H9 (cell line): ENCODE measurements at regions not wholly inside any gene's neighbourhood (a gene's known extent, or its start where the extent isn't known, plus 50 kb on each side); places are given as distances from the start of the nearest gene placed in this dataset.

Experiments
- DNase-seq: peaks from one replicate; pipeline ENCODE4 v3.0.0-alpha.2; 2017
- H2AFZ ChIP-seq: one replicate; pipeline ENCODE4 v1.6.1; 2013; ENCODE audit warnings: mild to moderate bottlenecking, low read length, control low read depth, moderate library complexity
- H2AK5ac ChIP-seq: 2 replicates; pipeline ENCODE4 v1.6.1; 2013; ENCODE audit warnings: low read length, control low read depth, mixed read lengths; ENCODE audit not compliant: insufficient read length
- H2BK120ac ChIP-seq: one replicate; pipeline ENCODE4 v1.6.1; 2013; ENCODE audit warnings: low read depth, mild to moderate bottlenecking, low read length, control low read depth, inconsistent platforms; ENCODE audit not compliant: poor library complexity, severe bottlenecking
- H2BK12ac ChIP-seq: 2 replicates; pipeline ENCODE4 v1.6.1; 2013; ENCODE audit warnings: low read length, control low read depth, mixed read lengths, low read depth; ENCODE audit not compliant: insufficient read length
- H2BK15ac ChIP-seq: 2 replicates; pipeline ENCODE4 v1.6.1; 2013; ENCODE audit warnings: low read depth, low read length, control low read depth
- H2BK20ac ChIP-seq: one replicate; pipeline ENCODE4 v1.6.1; 2013; ENCODE audit warnings: low read depth, mild to moderate bottlenecking, low read length, control low read depth, inconsistent platforms; ENCODE audit not compliant: poor library complexity, severe bottlenecking
- H2BK5ac ChIP-seq: 2 replicates; pipeline ENCODE4 v1.6.1; 2013; ENCODE audit warnings: low read length, control low read depth, mixed read lengths; ENCODE audit not compliant: insufficient read length
- H3K14ac ChIP-seq: 2 replicates; pipeline ENCODE4 v1.6.1; 2013; ENCODE audit warnings: low read length, control low read depth; ENCODE audit not compliant: insufficient read depth
- H3K18ac ChIP-seq: 2 replicates; pipeline ENCODE4 v1.6.1; 2013; ENCODE audit warnings: low read depth, mild to moderate bottlenecking, mixed read lengths, low read length, control low read depth; ENCODE audit not compliant: insufficient read length
- H3K23ac ChIP-seq: 2 replicates; pipeline ENCODE4 v1.6.1; 2013; ENCODE audit warnings: low read length, control low read depth, mixed read lengths, low read depth; ENCODE audit not compliant: insufficient read length
- H3K23me2 ChIP-seq: 2 replicates; pipeline ENCODE4 v1.6.1; 2013; ENCODE audit warnings: low read depth, mild to moderate bottlenecking, mixed read lengths, low read length, control low read depth; ENCODE audit not compliant: insufficient read length, poor library complexity, severe bottlenecking
- H3K27ac ChIP-seq: 2 replicates; pipeline ENCODE4 v1.5.1; 2013; ENCODE audit warnings: low read length, control low read depth, mixed read lengths, low read depth; ENCODE audit not compliant: insufficient read length
- H3K27me3 ChIP-seq: 2 replicates; pipeline ENCODE4 v1.6.1; 2013; ENCODE audit warnings: low read length, control low read depth, inconsistent platforms; ENCODE audit not compliant: insufficient read depth
- H3K4ac ChIP-seq: 2 replicates; pipeline ENCODE4 v1.6.1; 2013; ENCODE audit warnings: low read depth, mild to moderate bottlenecking, control low read depth, inconsistent platforms, low read length, moderate library complexity
- H3K4me1 ChIP-seq: 2 replicates; pipeline ENCODE4 v1.6.1; 2013; ENCODE audit warnings: low read length, control low read depth, inconsistent platforms; ENCODE audit not compliant: insufficient read depth
- H3K4me2 ChIP-seq: 2 replicates; pipeline ENCODE4 v1.6.1; 2013; ENCODE audit warnings: low read length, control low read depth, mixed read lengths; ENCODE audit not compliant: insufficient read length, insufficient read depth
- H3K56ac ChIP-seq: 2 replicates; pipeline ENCODE4 v1.6.1; 2013; ENCODE audit warnings: low read depth, mild to moderate bottlenecking, mixed read lengths, low read length, control low read depth; ENCODE audit not compliant: insufficient read length
- H3K79me1 ChIP-seq: 2 replicates; pipeline ENCODE4 v1.6.1; 2013; ENCODE audit warnings: low read depth, mild to moderate bottlenecking, moderate library complexity, low read length, control low read depth, inconsistent platforms; ENCODE audit not compliant: insufficient read depth, poor library complexity, severe bottlenecking
- H3K79me2 ChIP-seq: 2 replicates; pipeline ENCODE4 v1.6.1; 2013; ENCODE audit warnings: low read length, control low read depth, inconsistent platforms; ENCODE audit not compliant: insufficient read depth
- H3K9ac ChIP-seq: 2 replicates; pipeline ENCODE4 v1.6.1; 2013; ENCODE audit warnings: low read length, control low read depth, mixed read lengths; ENCODE audit not compliant: insufficient read length; ENCODE audit errors: extremely low read depth
- H3K9me3 ChIP-seq: one replicate; pipeline ENCODE4 v1.6.1; 2013; ENCODE audit warnings: low read depth, low read length, inconsistent platforms; ENCODE audit not compliant: control insufficient read depth
- H3T11ph ChIP-seq: one replicate; pipeline ENCODE4 v1.6.1; 2013; ENCODE audit warnings: mild to moderate bottlenecking, low read length, control low read depth, inconsistent platforms
- H4K20me1 ChIP-seq: one replicate; pipeline ENCODE4 v1.6.1; 2013; ENCODE audit not compliant: control insufficient read depth, insufficient read length, insufficient read depth
- H4K5ac ChIP-seq: 2 replicates; pipeline ENCODE4 v1.6.1; 2013; ENCODE audit warnings: low read depth, mild to moderate bottlenecking, mixed read lengths, low read length, control low read depth; ENCODE audit not compliant: insufficient read length
- H4K8ac ChIP-seq: replicated peaks from 2 replicates; pipeline ENCODE4 v1.6.1; 2013; ENCODE audit warnings: low read length, control low read depth, mixed read lengths, low read depth; ENCODE audit not compliant: insufficient read length
- H4K91ac ChIP-seq: 2 replicates; pipeline ENCODE4 v1.6.1; 2013; ENCODE audit warnings: low read depth, mild to moderate bottlenecking, moderate library complexity, mixed read lengths, low read length, control low read depth; ENCODE audit not compliant: insufficient read length
- H3K27ac Mint-ChIP-seq, 3 experiments: 2 replicates in 2 of 3; 3 replicates in 1 of 3; pipeline ENCODE4 v1.8.0; 2020 to 2021; ENCODE audit warnings: mixed read lengths in 3 of 3, mild to moderate bottlenecking in 1 of 3, moderate library complexity in 1 of 3
- H3K27me3 Mint-ChIP-seq: 2 replicates; pipeline ENCODE4 v1.8.0; 2021; ENCODE audit warnings: low read depth, mild to moderate bottlenecking, moderate library complexity, mixed read lengths
- H3K36me3 Mint-ChIP-seq, 3 experiments: 2 replicates in 2 of 3; 3 replicates in 1 of 3; pipeline ENCODE4 v1.8.0; 2020 to 2021; ENCODE audit warnings: low read depth in 3 of 3, mixed read lengths in 3 of 3; ENCODE audit not compliant: insufficient read depth in 1 of 3
- H3K4me1 Mint-ChIP-seq, 2 experiments: 2 replicates each; pipeline ENCODE4 v1.8.0; 2020; ENCODE audit warnings: mixed read lengths in 2 of 2
- H3K4me3 Mint-ChIP-seq, 2 experiments: 2 replicates in 1 of 2; 3 replicates in 1 of 2; pipeline ENCODE4 v1.8.0; 2020 to 2021; ENCODE audit warnings: mild to moderate bottlenecking in 2 of 2, mixed read lengths in 2 of 2, moderate library complexity in 1 of 2
- H3K9me3 Mint-ChIP-seq, 2 experiments: 2 replicates in 1 of 2; 3 replicates in 1 of 2; pipeline ENCODE4 v1.8.0; 2020; ENCODE audit warnings: mild to moderate bottlenecking in 2 of 2, mixed read lengths in 2 of 2, moderate library complexity in 1 of 2
- WGBS: extraction: QIAGEN DNeasy Blood & Tissue Kit; methylation state at CpG from one replicate; pipeline ENCODE4 v1.1.7; 2013; ENCODE audit warnings: missing lambda C conversion rate, low lambda C conversion rate, mixed read lengths; ENCODE audit not compliant: insufficient read length; ENCODE audit errors: extremely low coverage; 5-methylcytosine and 5-hydroxymethylcytosine counted together
- TF ChIP-seq, protein P1 (sequence below): fragments of 200-600 bp; sonication (generic); conservative IDR thresholded peaks from 3 replicates; pipeline ENCODE4 v1.8.0; 2021; ENCODE audit warnings: antibody characterized with exemption, mild to moderate bottlenecking

DNA sequence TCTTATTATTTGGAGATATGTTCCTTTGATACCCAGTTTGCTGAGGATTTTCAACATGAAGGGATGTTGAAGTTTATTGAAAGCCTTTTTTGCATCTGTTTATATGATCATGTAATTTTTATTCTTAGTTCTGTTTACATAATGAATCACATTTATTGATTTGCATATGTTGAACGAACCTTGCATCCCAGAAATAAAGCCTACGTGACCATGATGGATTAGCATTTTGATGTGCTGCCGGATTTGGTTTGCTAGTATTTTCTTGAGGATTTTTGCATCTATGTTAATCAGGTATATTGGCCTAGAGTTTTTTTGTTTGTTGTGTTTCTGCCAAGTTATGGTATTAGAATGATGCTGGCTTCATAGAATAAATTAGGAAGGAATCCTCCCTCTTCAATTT is 161.4 kb upstream of the ITGA1 start:
- no peaks in the 10 kb centered on the region for H3K23me2 ChIP-seq
- H2BK15ac ChIP-seq = no peak overlapping the region
- H3K79me2 ChIP-seq = no peaks in the 10 kb centered on the region
- Mint-ChIP-seq H3K4me3 (no peak overlapping the region), H3K9me3 (peaks cover under 1 to 3% of the 10 kb centered on the region in 2 experiments; a peak in 2 of 5 replicates), H3K36me3 (peaks cover 0 to under 1% (median 0%) of the 10 kb centered on the region in 3 experiments; a peak in 1 of 7 replicates), H3K4me1 (no peaks in the 10 kb centered on the region), H3K27me3 (peaks cover 2% of the 10 kb centered on the region; the same call in 1 of the 2 replicates), H3K27ac (no peak overlapping the region)
- H2AK5ac ChIP-seq = no peak overlapping the region
- H3K79me1 ChIP-seq = no peaks in the 10 kb centered on the region
- no peak overlapping the region for H2BK5ac ChIP-seq
- no peak overlapping the region for H3K23ac ChIP-seq
- H3K27ac ChIP-seq = no peak overlapping the region
- DNase-seq = no peak
- no peak overlapping the region for H3K9ac ChIP-seq
- no peaks in the 10 kb centered on the region for H4K20me1 ChIP-seq
- WGBS = no CpG with 5 or more reads among the region's 3 CpGs
- H2AFZ ChIP-seq = no peak overlapping the region
- no peak overlapping the region for H3T11ph ChIP-seq
- H2BK120ac ChIP-seq = no peak overlapping the region
- no peak overlapping the region for H3K14ac ChIP-seq
- no peaks in the 10 kb centered on the region for H3K9me3 ChIP-seq
- no peak overlapping the region for H4K8ac ChIP-seq
- no peak overlapping the region for H4K5ac ChIP-seq
- TF ChIP-seq, protein P1, sequence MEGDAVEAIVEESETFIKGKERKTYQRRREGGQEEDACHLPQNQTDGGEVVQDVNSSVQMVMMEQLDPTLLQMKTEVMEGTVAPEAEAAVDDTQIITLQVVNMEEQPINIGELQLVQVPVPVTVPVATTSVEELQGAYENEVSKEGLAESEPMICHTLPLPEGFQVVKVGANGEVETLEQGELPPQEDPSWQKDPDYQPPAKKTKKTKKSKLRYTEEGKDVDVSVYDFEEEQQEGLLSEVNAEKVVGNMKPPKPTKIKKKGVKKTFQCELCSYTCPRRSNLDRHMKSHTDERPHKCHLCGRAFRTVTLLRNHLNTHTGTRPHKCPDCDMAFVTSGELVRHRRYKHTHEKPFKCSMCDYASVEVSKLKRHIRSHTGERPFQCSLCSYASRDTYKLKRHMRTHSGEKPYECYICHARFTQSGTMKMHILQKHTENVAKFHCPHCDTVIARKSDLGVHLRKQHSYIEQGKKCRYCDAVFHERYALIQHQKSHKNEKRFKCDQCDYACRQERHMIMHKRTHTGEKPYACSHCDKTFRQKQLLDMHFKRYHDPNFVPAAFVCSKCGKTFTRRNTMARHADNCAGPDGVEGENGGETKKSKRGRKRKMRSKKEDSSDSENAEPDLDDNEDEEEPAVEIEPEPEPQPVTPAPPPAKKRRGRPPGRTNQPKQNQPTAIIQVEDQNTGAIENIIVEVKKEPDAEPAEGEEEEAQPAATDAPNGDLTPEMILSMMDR = no peak
- H4K91ac ChIP-seq = no peak overlapping the region
- no peak overlapping the region for H3K4ac ChIP-seq
- no peak overlapping the region for H3K4me2 ChIP-seq
- no peak overlapping the region for H3K56ac ChIP-seq
- H2BK12ac ChIP-seq = no peak overlapping the region
- H2BK20ac ChIP-seq = no peak overlapping the region
- no peak overlapping the region for H3K18ac ChIP-seq
- no peaks in the 10 kb centered on the region for H3K4me1 ChIP-seq
- H3K27me3 ChIP-seq = no peaks in the 10 kb centered on the region
